Esophagus squamous epithelium (tissue), 4 donors: ENCODE measurements at regions not wholly inside any gene's neighbourhood (a gene's known extent, or its start where the extent isn't known, plus 50 kb on each side); places are given as distances from the start of the nearest gene placed in this dataset.

Source experiments
- CTCF ChIP-seq, 6 experiments: fragments of 450-650 bp in 4 of 6; fragments of 200-600 bp in 2 of 6; sonication (generic) in 2 of 6; IDR thresholded peaks; one replicate each; pipeline ENCODE4 v1.5.1; 2016 to 2019; ENCODE audit warnings: antibody characterized with exemption in 6 of 6, mild to moderate bottlenecking in 4 of 6, moderate library complexity in 4 of 6
- POLR2A ChIP-seq, 4 donors: fragments of 450-650 bp; IDR thresholded peaks; one replicate each; pipeline ENCODE4 v1.6.1; 2017; ENCODE audit warnings: antibody characterized with exemption in 4 of 4, mild to moderate bottlenecking in 4 of 4, moderate library complexity in 3 of 4

DNA sequence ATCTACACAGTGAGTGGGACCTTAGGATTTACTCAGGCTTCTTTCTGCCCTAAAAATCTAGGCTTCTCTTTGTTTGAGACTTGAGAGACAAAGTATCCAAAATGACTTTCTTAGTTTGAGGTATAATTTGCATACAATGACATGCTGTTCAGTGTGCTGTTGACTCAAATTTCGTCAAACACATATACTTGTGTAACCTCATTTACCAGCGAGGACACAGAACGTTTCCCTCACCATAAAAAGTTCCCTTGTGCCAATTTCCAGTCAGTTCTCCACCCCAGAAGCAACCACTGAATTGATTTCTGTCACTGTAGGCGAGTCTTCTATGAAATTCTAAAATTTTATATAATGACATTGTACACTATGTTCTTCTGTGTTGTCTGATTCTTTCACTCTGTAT, 68.0 kb upstream of the MAF start:
- no peak for TF ChIP-seq CTCF (IDR thresholded peaks at IDR 0.05)
- no peak for TF ChIP-seq POLR2A (IDR thresholded peaks at IDR 0.05)
